ENCODE measurements at regions not wholly inside any gene's neighbourhood (a gene's known extent, or its start where the extent isn't known, plus 50 kb on each side); places are given as distances from the start of the nearest gene placed in this dataset.
"Not testable (repeated sequence)": the region's sequence is repeated elsewhere in the genome, so short reads cannot be mapped to it uniquely, and the experiment has no call there.

GRCh38 chr2:241966647-241967466 is 97.3 kb downstream of the RTP5 start:
- Mint-ChIP-seq H3K4me3 (peak overlapping the region; percentile 70), H3K9me3 (no peaks in the 10 kb centered on the region), H3K4me1 (ENCODE audit: low read depth) (peaks cover 18% of the 10 kb centered on the region), H3K36me3 (ENCODE audit: low read depth) (peaks cover 4% of the 10 kb centered on the region), H3K27ac (peak overlapping the region; percentile 92), H3K27me3 (no peaks in the 10 kb centered on the region)
- ChIA-PET POLR2A (no interaction called here), CTCF (no interaction called here)
- intact Hi-C loops (cut with micrococcal nuclease), result no loop called here
- DNase-seq, result peak; percentile 7
- TF ChIP-seq, protein P1, sequence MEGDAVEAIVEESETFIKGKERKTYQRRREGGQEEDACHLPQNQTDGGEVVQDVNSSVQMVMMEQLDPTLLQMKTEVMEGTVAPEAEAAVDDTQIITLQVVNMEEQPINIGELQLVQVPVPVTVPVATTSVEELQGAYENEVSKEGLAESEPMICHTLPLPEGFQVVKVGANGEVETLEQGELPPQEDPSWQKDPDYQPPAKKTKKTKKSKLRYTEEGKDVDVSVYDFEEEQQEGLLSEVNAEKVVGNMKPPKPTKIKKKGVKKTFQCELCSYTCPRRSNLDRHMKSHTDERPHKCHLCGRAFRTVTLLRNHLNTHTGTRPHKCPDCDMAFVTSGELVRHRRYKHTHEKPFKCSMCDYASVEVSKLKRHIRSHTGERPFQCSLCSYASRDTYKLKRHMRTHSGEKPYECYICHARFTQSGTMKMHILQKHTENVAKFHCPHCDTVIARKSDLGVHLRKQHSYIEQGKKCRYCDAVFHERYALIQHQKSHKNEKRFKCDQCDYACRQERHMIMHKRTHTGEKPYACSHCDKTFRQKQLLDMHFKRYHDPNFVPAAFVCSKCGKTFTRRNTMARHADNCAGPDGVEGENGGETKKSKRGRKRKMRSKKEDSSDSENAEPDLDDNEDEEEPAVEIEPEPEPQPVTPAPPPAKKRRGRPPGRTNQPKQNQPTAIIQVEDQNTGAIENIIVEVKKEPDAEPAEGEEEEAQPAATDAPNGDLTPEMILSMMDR (IDR thresholded peaks at IDR 0.05), result no peak
- no peak for ATAC-seq

GRCh38 chr2:241967467-241968144 is 98.1 kb downstream of the RTP5 start:
- Mint-ChIP-seq H3K27me3 (no peaks in the 10 kb centered on the region), H3K27ac (no peak overlapping the region), H3K9me3 (no peaks in the 10 kb centered on the region), H3K4me3 (no peak overlapping the region), H3K4me1 (ENCODE audit: low read depth) (peaks cover 18% of the 10 kb centered on the region), H3K36me3 (ENCODE audit: low read depth) (peaks cover 6% of the 10 kb centered on the region)
- no peak for DNase-seq
- ATAC-seq, result no peak
- ChIA-PET POLR2A (no interaction called here), CTCF (no interaction called here)
- TF ChIP-seq, protein P1 (IDR thresholded peaks at IDR 0.05), result no peak
- intact Hi-C loops (cut with micrococcal nuclease), result no loop called here

GRCh38 chr2:241968417-241968816 is 98.9 kb downstream of the RTP5 start:
- Mint-ChIP-seq H3K36me3 (ENCODE audit: low read depth) (peaks cover 10% of the 10 kb centered on the region), H3K27ac (no peak overlapping the region), H3K9me3 (no peaks in the 10 kb centered on the region), H3K4me1 (ENCODE audit: low read depth) (peaks cover 18% of the 10 kb centered on the region), H3K4me3 (no peak overlapping the region), H3K27me3 (no peaks in the 10 kb centered on the region)
- DNase-seq (no peak), ATAC-seq (no peak)
- intact Hi-C loops (cut with micrococcal nuclease), result no loop called here
- CTCF ChIA-PET, result no interaction called here
- POLR2A ChIA-PET, result no interaction called here
- TF ChIP-seq, protein P1 (IDR thresholded peaks at IDR 0.05), result no peak

DNA sequence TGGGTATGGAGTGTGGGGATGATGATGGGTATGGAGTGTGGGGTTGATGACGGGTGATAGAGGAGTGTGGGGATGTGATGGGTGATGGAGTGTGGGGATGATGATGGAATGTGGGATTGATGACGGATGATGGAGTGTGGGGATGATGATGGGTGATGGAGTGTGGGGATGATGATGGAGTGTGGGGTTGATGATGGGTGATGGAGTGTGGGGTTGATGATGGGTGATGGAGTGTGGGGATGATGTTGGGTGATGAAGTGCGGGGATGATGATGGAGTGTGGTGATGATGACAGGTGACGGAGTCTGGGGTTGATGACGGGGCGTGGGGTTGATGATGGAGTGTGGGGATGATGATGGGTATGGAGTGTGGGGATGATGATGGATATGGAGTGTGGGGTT is 99.7 kb downstream of the RTP5 start:
- intact Hi-C loops (cut with micrococcal nuclease); H3K9me3 Mint-ChIP-seq; H3K27me3 Mint-ChIP-seq; POLR2A ChIA-PET; ATAC-seq; H3K27ac Mint-ChIP-seq; H3K4me3 Mint-ChIP-seq; DNase-seq; CTCF ChIA-PET: not testable (repeated sequence)
- H3K4me1 Mint-ChIP-seq (ENCODE audit: low read depth), result peaks cover 18% of the 10 kb centered on the region
- H3K36me3 Mint-ChIP-seq (ENCODE audit: low read depth), result peaks cover 10% of the 10 kb centered on the region

DNA sequence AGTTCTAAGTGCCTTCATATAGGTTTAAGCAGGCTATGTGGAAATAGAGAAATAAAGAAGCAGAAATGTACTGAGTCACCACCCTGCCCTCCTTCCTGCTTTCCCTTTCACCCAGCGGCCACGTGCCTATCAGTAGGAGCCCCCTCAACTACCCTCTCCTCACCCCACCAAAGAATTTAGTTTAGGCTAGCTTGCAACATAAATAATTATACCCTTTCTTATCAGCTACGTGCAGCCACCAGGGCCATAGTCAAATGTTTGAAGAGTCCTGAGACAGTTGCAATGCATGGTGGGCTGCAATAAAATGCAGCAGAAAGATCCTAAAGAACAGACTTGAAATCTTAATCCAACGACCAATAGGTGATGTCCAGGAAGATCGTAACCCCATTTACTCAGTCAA is 101.2 kb downstream of the RTP5 start:
- H3K4me1 Mint-ChIP-seq (ENCODE audit: low read depth), result peaks cover 13% of the 10 kb centered on the region
- no peak overlapping the region for H3K27ac Mint-ChIP-seq
- no peak overlapping the region for H3K4me3 Mint-ChIP-seq
- no peaks in the 10 kb centered on the region for H3K9me3 Mint-ChIP-seq
- TF ChIP-seq, protein P1 (IDR thresholded peaks at IDR 0.05), result no peak
- intact Hi-C loops (cut with micrococcal nuclease), result no loop called here
- no peaks in the 10 kb centered on the region for H3K27me3 Mint-ChIP-seq
- DNase-seq (no peak), ATAC-seq (no peak)
- CTCF ChIA-PET, result no interaction called here
- H3K36me3 Mint-ChIP-seq (ENCODE audit: low read depth), result peaks cover 10% of the 10 kb centered on the region
- POLR2A ChIA-PET, result no interaction called here

Data from activated CD8-positive, alpha-beta T cell treated with anti-CD3 and anti-CD28 coated beads for 36 hours (primary cell).